HuH-7.5 (cell line): ENCODE measurements at regions not wholly inside any gene's neighbourhood (a gene's known extent, or its start where the extent isn't known, plus 50 kb on each side); places are given as distances from the start of the nearest gene placed in this dataset.

ENCODE experiments used
- DNase-seq: peaks from one replicate; pipeline ENCODE4 v3.0.0; 2011; ENCODE audit warnings: low spot score

GRCh38 chr10:33813415-33813814, 478.9 kb upstream of the NRP1 start:
- DNase-seq: no peak

- no peak for DNase-seq
Observed at GRCh38 chr10:33812586-33812985, 478.1 kb upstream of the NRP1 start.

- no peak for DNase-seq
Observed at GRCh38 chr10:33810986-33811385, 476.5 kb upstream of the NRP1 start.

GRCh38 chr10:33809732-33810131, 475.3 kb upstream of the NRP1 start:
- no peak for DNase-seq

- no peak for DNase-seq
Observed at GRCh38 chr10:33808475-33808874, 474.0 kb upstream of the NRP1 start.

GRCh38 chr10:33807531-33808359, 473.3 kb upstream of the NRP1 start:
- DNase-seq: no peak

GRCh38 chr10:33805831-33806230, 471.4 kb upstream of the NRP1 start:
- no peak for DNase-seq

- no peak for DNase-seq
Observed at GRCh38 chr10:33804584-33804983, 470.1 kb upstream of the NRP1 start.

- no peak for DNase-seq
Observed at GRCh38 chr10:33803248-33803647, 468.8 kb upstream of the NRP1 start.

- no peak for DNase-seq
Observed at GRCh38 chr10:33802566-33802965, 468.1 kb upstream of the NRP1 start.

- DNase-seq: peak; percentile 30
Observed at GRCh38 chr10:33801705-33802104, 467.2 kb upstream of the NRP1 start.

GRCh38 chr10:33800986-33801385, 466.5 kb upstream of the NRP1 start:
- DNase-seq: no peak

GRCh38 chr10:33800545-33800944, 466.1 kb upstream of the NRP1 start:
- no peak for DNase-seq

GRCh38 chr10:33799944-33800323, 465.5 kb upstream of the NRP1 start:
- DNase-seq: no peak

GRCh38 chr10:33799281-33799943, 464.9 kb upstream of the NRP1 start:
- peak; percentile 14 for DNase-seq

- DNase-seq: no peak
Observed at GRCh38 chr10:33798754-33799153, 464.3 kb upstream of the NRP1 start.

- no peak for DNase-seq
Observed at GRCh38 chr10:33796680-33797079, 462.2 kb upstream of the NRP1 start.

GRCh38 chr10:33795529-33795928, 461.1 kb upstream of the NRP1 start:
- DNase-seq: no peak

GRCh38 chr10:33794460-33794859, 460.0 kb upstream of the NRP1 start:
- no peak for DNase-seq

- DNase-seq: no peak
Observed at GRCh38 chr10:33793793-33794192, 459.3 kb upstream of the NRP1 start.

GRCh38 chr10:33791272-33791660, 456.8 kb upstream of the NRP1 start:
- DNase-seq: no peak

- no peak for DNase-seq
Observed at GRCh38 chr10:33790521-33791271, 456.2 kb upstream of the NRP1 start.

- no peak for DNase-seq
Observed at GRCh38 chr10:33783557-33783956, 449.1 kb upstream of the NRP1 start.
